K562 (cell line): ENCODE measurements at regions not wholly inside any gene's neighbourhood (a gene's known extent, or its start where the extent isn't known, plus 50 kb on each side); places are given as distances from the start of the nearest gene placed in this dataset.

ENCODE experiments used
- BRCA1 ChIP-seq, 2 experiments: fragments of 450-650 bp in 1 of 2; sonication (generic) in 1 of 2; formaldehyde crosslinking in 1 of 2; IDR thresholded peaks; 2 replicates each; pipeline versions ENCODE4 v1.5.0 to v1.6.1; 2017 to 2020; ENCODE audit warnings: mild to moderate bottlenecking in 1 of 2, missing genetic modification reagents in 1 of 2
- BRD4 ChIP-seq: fragments of 200-600 bp; sonication (generic); IDR thresholded peaks from 2 replicates; pipeline ENCODE4 v1.6.1; 2017; ENCODE audit warnings: inconsistent platforms
- CTCF ChIP-seq, 3 experiments: IDR thresholded peaks in 2 of 3; conservative IDR thresholded peaks in 1 of 3; 2 replicates each; pipeline ENCODE4 v1.5.1; 2011 to 2012; ENCODE audit warnings: low read length in 3 of 3, mild to moderate bottlenecking in 3 of 3, control low read depth in 2 of 3, improper control_type of control experiment in 1 of 3, inconsistent platforms in 1 of 3, low read depth in 1 of 3, mixed read lengths in 1 of 3, moderate library complexity in 1 of 3; ENCODE audit not compliant: insufficient read depth in 2 of 3
- SMAD2 ChIP-seq: fragments of 150-350 bp; IDR thresholded peaks from 2 replicates; pipeline ENCODE4 v1.6.1; 2014; ENCODE audit warnings: low read depth, mild to moderate bottlenecking, low read length
- STAT6 ChIP-seq: sonication (generic); formaldehyde crosslinking; IDR thresholded peaks from 2 replicates; pipeline ENCODE4 v1.8.1; 2023; ENCODE audit warnings: mild to moderate bottlenecking, missing genetic modification reagents
- ZNF121 ChIP-seq: sonication (generic); formaldehyde crosslinking; conservative IDR thresholded peaks from 2 replicates; pipeline ENCODE4 v1.8.0; 2022; ENCODE audit warnings: missing genetic modification reagents

GRCh38 chr11:130705670-130706421 lies 210.4 kb downstream of the SNX19 start:
- no peak for TF ChIP-seq SMAD2
- TF ChIP-seq ZNF121 (CRISPR knock-in tag), result no peak
- no peak for TF ChIP-seq BRD4
- no peak for TF ChIP-seq CTCF (IDR thresholded peaks at IDR 0.05 in 2 of 3, conservative IDR thresholded peaks at IDR 0.05 in 1 of 3; ENCODE audit: insufficient read depth in 2 of 3, low read depth in 1 of 3, low read length in 3 of 3)
- TF ChIP-seq BRCA1 (IDR thresholded peaks at IDR 0.05), result no peak
- TF ChIP-seq BRCA1 (CRISPR knock-in tag; IDR thresholded peaks at IDR 0.05), result no peak
- no peak for TF ChIP-seq STAT6
